Adrenal gland (tissue), 5 donors: ENCODE measurements at regions not wholly inside any gene's neighbourhood (a gene's known extent, or its start where the extent isn't known, plus 50 kb on each side); places are given as distances from the start of the nearest gene placed in this dataset.

Experiments
- CTCF ChIP-seq, 6 experiments: fragments of 450-650 bp in 4 of 6; fragments of 200-600 bp in 2 of 6; sonication (generic) in 1 of 6; IDR thresholded peaks; 1 replicate in 5 of 6; 2 replicates in 1 of 6; pipeline versions ENCODE4 v1.5.1 to v1.8.0; 2016 to 2021; ENCODE audit warnings: antibody characterized with exemption in 6 of 6, mild to moderate bottlenecking in 2 of 6, moderate library complexity in 1 of 6
- POLR2A ChIP-seq, 2 donors: fragments of 450-650 bp; IDR thresholded peaks; one replicate each; pipeline ENCODE4 v1.6.1; 2017; ENCODE audit warnings: antibody characterized with exemption in 2 of 2, mild to moderate bottlenecking in 2 of 2, moderate library complexity in 1 of 2
- donor health status: DM: no; HTN: no; CAD: no.

- TF ChIP-seq CTCF (IDR thresholded peaks at IDR 0.05) (no peak), POLR2A (IDR thresholded peaks at IDR 0.05) (no peak)
Measured at GRCh38 chr21:38898422-38899096, 92.8 kb downstream of the ETS2 start.
